HT-29 (cell line): ENCODE measurements at regions not wholly inside any gene's neighbourhood (a gene's known extent, or its start where the extent isn't known, plus 50 kb on each side); places are given as distances from the start of the nearest gene placed in this dataset.

Experiments
- DNase-seq: peaks from one replicate; pipeline ENCODE4 v3.0.0-alpha.2; 2015; ENCODE audit warnings: low spot score

GRCh38 chr5:165263536-165263935 lies 1758.1 kb downstream of the MAT2B start:
- no peak for DNase-seq

GRCh38 chr5:165266939-165267338 lies 1761.5 kb downstream of the MAT2B start:
- no peak for DNase-seq

GRCh38 chr5:165272436-165272835 lies 1767.0 kb downstream of the MAT2B start:
- no peak for DNase-seq

GRCh38 chr5:165277661-165278060 lies 1772.2 kb downstream of the MAT2B start:
- no peak for DNase-seq

- no peak for DNase-seq
Observed at GRCh38 chr5:165282491-165282890, 1777.1 kb downstream of the MAT2B start.

GRCh38 chr5:165286692-165287091 lies 1781.3 kb downstream of the MAT2B start:
- no peak for DNase-seq

GRCh38 chr5:165290535-165290934 lies 1785.1 kb downstream of the MAT2B start:
- no peak for DNase-seq

GRCh38 chr5:165296401-165297130 lies 1791.1 kb downstream of the MAT2B start:
- DNase-seq = no peak

GRCh38 chr5:165304193-165304827 lies 1798.9 kb downstream of the MAT2B start:
- DNase-seq = no peak

- DNase-seq = no peak
Observed at GRCh38 chr5:165305596-165305995, 1800.2 kb downstream of the MAT2B start.

- no peak for DNase-seq
Observed at GRCh38 chr5:165309446-165309845, 1804.0 kb downstream of the MAT2B start.

- DNase-seq = no peak
Observed at GRCh38 chr5:165310031-165310430, 1804.6 kb downstream of the MAT2B start.

- no peak for DNase-seq
Observed at GRCh38 chr5:165321912-165322311, 1816.5 kb downstream of the MAT2B start.

- no peak for DNase-seq
Observed at GRCh38 chr5:165325221-165325620, 1819.8 kb downstream of the MAT2B start.

- DNase-seq = no peak
Observed at GRCh38 chr5:165327631-165328030, 1822.2 kb downstream of the MAT2B start.

GRCh38 chr5:165328846-165329245 lies 1823.4 kb downstream of the MAT2B start:
- no peak for DNase-seq

GRCh38 chr5:165333623-165334022 lies 1828.2 kb downstream of the MAT2B start:
- DNase-seq = no peak

- DNase-seq = no peak
Observed at GRCh38 chr5:165334201-165334600, 1828.8 kb downstream of the MAT2B start.

GRCh38 chr5:165349735-165350134 lies 1844.3 kb downstream of the MAT2B start:
- DNase-seq = no peak

- no peak for DNase-seq
Observed at GRCh38 chr5:165351342-165351741, 1845.9 kb downstream of the MAT2B start.

- DNase-seq = no peak
Observed at GRCh38 chr5:165360366-165360765, 1854.9 kb downstream of the MAT2B start.

GRCh38 chr5:165360784-165361542 lies 1855.5 kb downstream of the MAT2B start:
- no peak for DNase-seq

- no peak for DNase-seq
Observed at GRCh38 chr5:165370233-165370632, 1864.8 kb downstream of the MAT2B start.
